Body of pancreas (tissue), 4 donors: ENCODE measurements at regions not wholly inside any gene's neighbourhood (a gene's known extent, or its start where the extent isn't known, plus 50 kb on each side); places are given as distances from the start of the nearest gene placed in this dataset.

Source experiments
- CTCF ChIP-seq, 7 experiments: fragments of 450-650 bp in 4 of 7; fragments of 200-600 bp in 3 of 7; sonication (generic) in 3 of 7; IDR thresholded peaks; one replicate each; pipeline ENCODE4 v1.5.1; 2016 to 2019; ENCODE audit warnings: antibody characterized with exemption in 7 of 7
- POLR2A ChIP-seq, 3 donors: fragments of 450-650 bp; IDR thresholded peaks; one replicate each; pipeline ENCODE4 v1.6.1; 2016; ENCODE audit warnings: antibody characterized with exemption in 3 of 3, mild to moderate bottlenecking in 2 of 3

DNA sequence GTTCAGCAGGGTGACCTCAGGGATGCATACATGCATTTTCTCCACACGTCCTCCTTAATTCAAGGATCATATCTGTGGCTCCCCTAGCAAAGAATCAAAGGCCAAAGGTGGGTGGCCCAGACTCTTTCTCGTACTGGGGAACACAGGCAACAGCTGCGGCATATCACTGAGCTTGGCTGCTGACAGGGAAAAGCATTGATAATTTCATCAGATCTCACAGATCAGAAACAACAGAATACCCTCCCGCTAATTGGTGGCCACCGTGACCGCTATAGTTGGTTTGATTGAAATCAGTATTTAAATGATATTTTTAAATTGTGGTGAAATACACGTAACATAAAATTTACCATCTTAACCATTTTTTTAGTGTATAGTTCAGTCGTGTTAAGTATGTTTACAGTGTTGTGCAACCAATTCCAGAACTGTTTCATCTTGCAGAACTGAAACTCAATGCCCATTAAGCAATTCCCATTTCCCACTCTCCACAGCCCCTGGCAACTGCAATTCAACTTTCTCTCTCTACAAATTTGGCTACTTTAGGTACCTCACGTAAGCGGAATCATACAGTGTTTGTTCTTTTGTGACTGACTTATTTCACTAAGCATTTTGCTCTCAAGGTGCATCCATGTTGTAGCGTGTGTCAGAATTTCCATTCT, 74.7 kb upstream of the TMEM170B start:
- TF ChIP-seq CTCF (IDR thresholded peaks at IDR 0.05), result no peak
- no peak for TF ChIP-seq POLR2A (IDR thresholded peaks at IDR 0.05)
